Duodenal mucosa (tissue), 2 donors: ENCODE measurements at regions not wholly inside any gene's neighbourhood (a gene's known extent, or its start where the extent isn't known, plus 50 kb on each side); places are given as distances from the start of the nearest gene placed in this dataset.

Experiments
- H3K27ac ChIP-seq: one replicate; pipeline ENCODE4 v1.7.0; 2013; ENCODE audit warnings: low read depth, low read length
- H3K27me3 ChIP-seq, 2 donors: one replicate each; pipeline ENCODE4 v1.7.0; 2013; ENCODE audit warnings: low read length in 2 of 2, control low read depth in 1 of 2; ENCODE audit not compliant: insufficient read depth in 2 of 2, control insufficient read depth in 1 of 2
- H3K36me3 ChIP-seq, 2 donors: one replicate each; pipeline ENCODE4 v1.7.0; 2013; ENCODE audit warnings: low read length in 2 of 2, control low read depth in 1 of 2; ENCODE audit not compliant: insufficient read depth in 2 of 2, control insufficient read depth in 1 of 2
- H3K4me1 ChIP-seq, 2 donors: one replicate each; pipeline ENCODE4 v1.7.0; 2013; ENCODE audit warnings: low read length in 2 of 2, control low read depth in 1 of 2; ENCODE audit not compliant: insufficient read depth in 2 of 2, control insufficient read depth in 1 of 2
- H3K4me3 ChIP-seq, 2 donors: one replicate each; pipeline ENCODE4 v1.7.0; 2013; ENCODE audit warnings: low read length in 2 of 2, low read depth in 1 of 2
- H3K9ac ChIP-seq, 2 donors: one replicate each; pipeline ENCODE4 v1.7.0; 2013; ENCODE audit warnings: low read length in 2 of 2, low read depth in 1 of 2
- H3K9me3 ChIP-seq, 2 donors: one replicate each; pipeline ENCODE4 v1.7.0; 2013; ENCODE audit warnings: low read length in 2 of 2, control low read depth in 1 of 2; ENCODE audit not compliant: control insufficient read depth in 1 of 2

DNA sequence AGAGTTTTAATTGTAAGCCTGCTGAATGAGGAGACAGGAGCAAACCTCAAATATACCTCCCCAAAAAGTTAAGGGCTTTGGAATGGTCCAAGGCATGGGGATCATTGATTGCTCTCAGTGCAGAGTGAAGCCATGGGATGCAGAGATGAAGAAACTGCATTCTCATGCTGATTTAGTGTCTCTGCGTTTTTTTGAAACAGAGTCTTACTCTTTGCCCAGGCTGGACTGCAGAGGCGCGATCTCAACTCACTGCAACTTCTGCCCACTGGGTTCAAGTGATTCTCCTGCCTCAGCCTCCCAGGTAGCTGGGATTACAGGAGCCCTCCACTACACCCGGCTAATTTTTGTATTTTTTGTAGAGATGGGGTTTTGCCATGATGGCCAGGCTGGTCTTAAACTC, 99.3 kb upstream of the ETV3 start:
- no peak overlapping the region for H3K27ac ChIP-seq
- no peak overlapping the region for H3K9ac ChIP-seq
- no peaks in the 10 kb centered on the region for H3K27me3 ChIP-seq
- peaks cover 50 to 52% of the 10 kb centered on the region in 2 donors for H3K4me1 ChIP-seq
- no peaks in the 10 kb centered on the region for H3K36me3 ChIP-seq
- H3K4me3 ChIP-seq, result no peak overlapping the region
- no peaks in the 10 kb centered on the region for H3K9me3 ChIP-seq

DNA sequence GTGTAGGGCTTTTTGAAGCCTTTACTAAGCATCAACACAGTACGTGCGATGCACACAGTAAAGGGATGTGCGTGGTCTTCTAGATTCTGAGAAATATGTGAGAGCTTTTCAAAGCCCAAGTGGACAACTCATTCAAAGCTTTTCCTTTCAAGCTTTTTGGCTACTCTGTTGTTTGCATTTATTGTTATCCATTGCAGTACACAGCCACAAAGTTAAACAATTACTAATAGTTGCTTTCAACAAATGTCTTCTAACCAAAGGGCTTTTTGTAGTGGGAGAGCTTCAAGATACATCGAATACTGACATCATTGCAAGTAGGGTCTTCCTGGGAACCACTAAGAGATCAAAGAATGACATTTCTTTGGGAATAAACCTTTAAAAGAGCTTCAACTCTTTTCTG, 97.9 kb upstream of the ETV3 start:
- Histone ChIP-seq H3K4me3 (no peak overlapping the region), H3K36me3 (no peaks in the 10 kb centered on the region), H3K9me3 (no peaks in the 10 kb centered on the region), H3K4me1 (peaks cover 54 to 55% of the 10 kb centered on the region in 2 donors), H3K9ac (no peak overlapping the region), H3K27ac (no peak overlapping the region), H3K27me3 (no peaks in the 10 kb centered on the region)

DNA sequence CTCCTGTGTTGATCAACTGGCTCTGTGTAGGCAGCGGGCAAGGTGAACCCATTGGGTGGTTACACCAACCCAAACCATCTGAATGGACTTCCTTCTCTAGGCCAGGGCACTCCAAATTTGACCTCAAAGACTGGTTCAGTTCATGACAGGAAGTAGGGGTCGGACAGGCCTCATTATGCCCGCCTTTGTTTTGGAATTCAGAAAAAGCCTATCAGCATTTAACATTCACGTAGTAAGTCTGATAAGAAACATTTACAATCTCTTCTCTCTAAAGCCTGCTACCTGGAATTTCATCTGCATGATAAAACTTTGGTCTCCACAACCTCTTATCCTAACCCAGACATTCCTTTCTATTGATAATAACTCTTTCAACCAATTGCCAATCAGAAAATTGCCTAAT, 97.1 kb upstream of the ETV3 start:
- Histone ChIP-seq H3K4me3 (no peak overlapping the region), H3K36me3 (no peaks in the 10 kb centered on the region), H3K27ac (no peak overlapping the region), H3K27me3 (no peaks in the 10 kb centered on the region), H3K4me1 (peaks cover 48 to 53% of the 10 kb centered on the region in 2 donors), H3K9ac (no peak overlapping the region), H3K9me3 (no peaks in the 10 kb centered on the region)

DNA sequence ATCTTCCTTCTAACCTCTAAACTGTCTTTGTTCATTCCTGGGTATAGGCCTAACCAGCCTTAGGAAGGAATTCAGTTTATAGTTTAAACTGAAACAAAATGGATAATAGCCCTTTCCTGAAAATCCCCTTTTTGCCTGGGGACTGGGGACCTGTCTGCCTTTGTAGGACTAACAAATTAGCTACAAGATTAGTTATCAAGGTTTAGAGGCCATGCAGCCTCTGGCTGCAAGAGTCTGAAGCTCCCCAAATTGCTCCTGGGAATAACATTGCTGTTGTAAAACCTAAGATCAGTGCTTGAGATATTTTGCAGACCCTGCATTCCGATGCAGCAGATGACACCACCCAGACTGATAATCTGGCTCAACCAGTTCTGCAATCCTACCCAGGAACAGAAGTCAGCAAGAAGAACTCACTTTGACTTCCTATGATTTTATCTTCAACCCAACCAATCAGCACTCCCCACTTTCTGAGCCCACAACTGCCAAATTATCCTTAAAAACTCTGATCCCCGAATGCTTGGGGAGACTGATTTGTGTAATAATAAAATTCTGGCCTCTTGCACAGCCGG, 96.6 kb upstream of the ETV3 start:
- Histone ChIP-seq H3K4me1 (peaks cover 43 to 49% of the 10 kb centered on the region in 2 donors), H3K9me3 (no peaks in the 10 kb centered on the region), H3K27ac (no peak overlapping the region), H3K4me3 (no peak overlapping the region), H3K9ac (no peak overlapping the region), H3K27me3 (no peaks in the 10 kb centered on the region), H3K36me3 (no peaks in the 10 kb centered on the region)

DNA sequence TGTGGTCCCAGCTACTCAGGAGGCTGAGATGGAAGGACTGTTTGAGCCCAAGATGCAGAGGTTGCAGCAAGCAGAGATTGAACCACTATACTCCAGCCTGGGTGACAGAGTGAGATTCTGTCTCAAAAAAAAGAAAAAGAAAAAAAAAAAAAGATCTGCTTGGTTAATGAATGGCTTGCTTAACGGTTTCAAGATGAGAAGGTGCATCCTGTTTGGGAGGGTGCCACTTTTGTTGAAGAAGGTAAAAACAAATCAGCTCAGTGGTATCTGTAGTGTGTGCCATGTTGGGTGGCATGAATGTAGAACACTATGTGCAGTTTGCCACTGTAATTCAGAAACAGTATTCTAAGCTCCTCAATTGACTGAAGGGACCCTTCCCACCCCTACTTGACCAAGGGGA, 94.9 kb upstream of the ETV3 start:
- no peak overlapping the region for H3K9ac ChIP-seq
- H3K27ac ChIP-seq, result no peak overlapping the region
- no peak overlapping the region for H3K4me3 ChIP-seq
- no peaks in the 10 kb centered on the region for H3K36me3 ChIP-seq
- no peaks in the 10 kb centered on the region for H3K27me3 ChIP-seq
- H3K4me1 ChIP-seq, result peaks cover 26 to 32% of the 10 kb centered on the region in 2 donors
- H3K9me3 ChIP-seq, result no peaks in the 10 kb centered on the region

DNA sequence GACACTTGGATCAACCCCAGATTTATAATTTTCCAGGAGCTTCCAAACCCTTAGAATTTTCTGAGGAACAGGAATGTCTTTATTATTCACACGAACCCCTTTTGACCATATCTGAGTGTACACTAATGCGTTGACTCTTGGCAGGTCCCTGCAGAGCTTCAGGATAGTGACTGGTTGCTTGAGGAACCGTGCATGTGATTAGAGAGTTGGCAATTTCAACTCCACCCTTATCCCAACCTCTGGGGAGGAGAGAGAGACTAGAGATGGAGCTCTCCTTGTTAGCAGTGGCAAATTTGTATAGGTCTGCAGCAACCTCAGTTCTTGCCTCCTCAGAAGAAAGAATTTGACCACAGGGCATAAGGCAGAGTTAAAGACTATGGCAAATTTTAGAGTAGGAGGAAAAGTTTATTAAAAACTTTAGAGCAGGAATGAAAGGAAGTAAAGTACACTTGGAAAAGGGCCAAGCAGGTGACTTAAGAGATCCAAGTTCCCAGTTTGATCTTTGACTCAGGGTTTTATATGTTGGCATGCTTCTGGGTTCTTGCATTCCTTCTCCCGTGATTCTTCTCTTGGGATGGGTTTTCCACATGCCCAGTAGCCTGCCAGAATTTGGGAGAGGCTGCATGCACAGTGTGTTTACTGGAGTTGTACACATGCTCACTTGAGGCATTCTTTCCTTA, 93.8 kb upstream of the ETV3 start:
- no peaks in the 10 kb centered on the region for H3K36me3 ChIP-seq
- no peaks in the 10 kb centered on the region for H3K9me3 ChIP-seq
- H3K4me3 ChIP-seq, result no peak overlapping the region
- no peak overlapping the region for H3K9ac ChIP-seq
- no peaks in the 10 kb centered on the region for H3K27me3 ChIP-seq
- H3K4me1 ChIP-seq, result peaks cover 24 to 25% of the 10 kb centered on the region in 2 donors
- H3K27ac ChIP-seq, result no peak overlapping the region

DNA sequence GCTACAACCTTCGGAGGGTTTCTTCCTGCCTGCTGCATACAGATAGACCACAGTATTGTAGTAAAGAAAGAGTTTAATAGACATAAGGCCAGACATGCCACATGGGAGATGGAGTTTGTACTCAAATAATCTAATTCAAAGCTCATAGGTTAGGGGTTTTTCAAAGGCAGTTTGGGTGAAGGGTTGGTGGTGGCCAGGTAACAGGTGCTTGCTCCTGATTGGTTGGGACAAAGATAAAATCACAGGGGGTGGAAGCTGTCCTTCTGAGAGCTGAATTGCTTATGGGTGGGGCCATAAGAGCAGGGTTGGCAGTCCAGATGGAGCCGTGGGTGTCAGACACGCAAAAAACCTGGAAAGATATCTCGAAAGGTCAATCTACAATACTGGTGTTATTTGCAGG, 92.3 kb upstream of the ETV3 start:
- no peak overlapping the region for H3K9ac ChIP-seq
- no peaks in the 10 kb centered on the region for H3K27me3 ChIP-seq
- H3K4me3 ChIP-seq, result no peak overlapping the region
- H3K27ac ChIP-seq, result no peak overlapping the region
- H3K9me3 ChIP-seq, result no peaks in the 10 kb centered on the region
- no peaks in the 10 kb centered on the region for H3K36me3 ChIP-seq
- peaks cover 17 to 24% of the 10 kb centered on the region in 2 donors for H3K4me1 ChIP-seq

DNA sequence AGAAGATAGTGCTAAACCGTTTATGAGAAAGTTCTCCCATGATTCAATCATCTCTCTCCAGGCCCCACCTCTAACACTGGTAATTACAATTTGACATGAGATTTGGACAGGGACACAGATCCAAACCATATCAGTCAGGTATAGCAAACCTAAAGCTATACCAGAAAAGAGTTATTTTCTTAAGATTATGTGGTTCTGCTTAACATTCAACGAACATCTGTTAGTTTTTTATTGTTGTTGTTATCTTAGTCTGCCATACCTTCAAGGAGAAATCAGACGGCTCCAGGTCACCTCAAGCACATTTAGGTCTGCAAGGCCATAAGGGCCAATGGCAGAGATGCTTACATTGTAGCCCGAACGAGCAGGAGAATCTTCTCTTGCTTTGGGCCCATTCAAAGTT, 89.5 kb upstream of the ETV3 start:
- H3K27ac ChIP-seq, result no peak overlapping the region
- no peaks in the 10 kb centered on the region for H3K27me3 ChIP-seq
- H3K36me3 ChIP-seq, result no peaks in the 10 kb centered on the region
- H3K4me1 ChIP-seq, result peaks cover 9 to 13% of the 10 kb centered on the region in 2 donors
- no peak overlapping the region for H3K4me3 ChIP-seq
- H3K9ac ChIP-seq, result no peak overlapping the region
- H3K9me3 ChIP-seq, result no peaks in the 10 kb centered on the region

DNA sequence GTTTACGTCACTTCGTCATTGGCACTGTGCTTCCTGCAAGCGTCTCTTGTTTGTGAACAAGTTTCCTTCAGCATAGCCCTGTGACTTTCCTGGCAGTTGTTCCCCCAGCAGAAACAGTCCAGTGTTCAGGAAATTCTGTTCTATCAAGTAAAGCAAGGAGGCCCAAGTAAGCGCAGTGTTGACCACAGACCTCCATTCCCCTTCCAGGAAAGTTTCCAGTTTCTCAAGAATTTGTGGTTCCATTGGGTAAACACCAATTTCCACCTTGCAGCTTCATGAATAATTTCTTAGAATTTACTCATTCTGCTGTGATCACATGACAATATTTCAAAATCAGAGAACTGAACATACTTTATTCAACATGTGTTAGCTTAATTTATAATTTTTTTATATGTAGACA, 88.5 kb upstream of the ETV3 start:
- no peak overlapping the region for H3K4me3 ChIP-seq
- H3K4me1 ChIP-seq, result peaks cover 4 to 9% of the 10 kb centered on the region in 2 donors
- no peaks in the 10 kb centered on the region for H3K27me3 ChIP-seq
- no peak overlapping the region for H3K9ac ChIP-seq
- H3K27ac ChIP-seq, result no peak overlapping the region
- H3K9me3 ChIP-seq, result no peaks in the 10 kb centered on the region
- no peaks in the 10 kb centered on the region for H3K36me3 ChIP-seq

DNA sequence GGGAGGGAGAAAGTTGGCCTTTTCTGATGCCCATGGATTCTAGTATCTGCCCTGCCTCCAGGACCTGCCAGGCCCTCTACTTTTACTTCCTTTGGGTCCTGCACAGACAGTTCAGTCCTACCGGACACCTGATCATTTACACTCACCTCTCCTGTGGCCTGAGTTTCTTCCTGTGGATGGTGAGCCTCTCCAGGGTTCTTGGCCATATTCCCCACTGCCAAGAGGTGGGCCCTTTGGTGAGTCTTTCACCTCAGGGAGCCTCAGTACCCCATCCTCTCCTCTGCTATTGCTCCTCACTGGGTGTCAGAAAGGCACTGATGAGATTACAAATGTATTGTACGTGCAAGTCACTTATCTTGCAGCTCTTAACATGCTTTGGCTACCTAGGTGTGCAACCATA, 81.4 kb upstream of the ETV3 start:
- Histone ChIP-seq H3K9ac (no peak overlapping the region), H3K27me3 (peaks cover 0 to 2% of the 10 kb centered on the region in 2 donors), H3K9me3 (no peaks in the 10 kb centered on the region), H3K36me3 (no peaks in the 10 kb centered on the region), H3K27ac (no peak overlapping the region), H3K4me1 (no peaks in the 10 kb centered on the region), H3K4me3 (no peak overlapping the region)
